ENCODE measurements at regions not wholly inside any gene's neighbourhood (a gene's known extent, or its start where the extent isn't known, plus 50 kb on each side); places are given as distances from the start of the nearest gene placed in this dataset.
"Not testable (repeated sequence)": the region's sequence is repeated elsewhere in the genome, so short reads cannot be mapped to it uniquely, and the experiment has no call there.

DNA sequence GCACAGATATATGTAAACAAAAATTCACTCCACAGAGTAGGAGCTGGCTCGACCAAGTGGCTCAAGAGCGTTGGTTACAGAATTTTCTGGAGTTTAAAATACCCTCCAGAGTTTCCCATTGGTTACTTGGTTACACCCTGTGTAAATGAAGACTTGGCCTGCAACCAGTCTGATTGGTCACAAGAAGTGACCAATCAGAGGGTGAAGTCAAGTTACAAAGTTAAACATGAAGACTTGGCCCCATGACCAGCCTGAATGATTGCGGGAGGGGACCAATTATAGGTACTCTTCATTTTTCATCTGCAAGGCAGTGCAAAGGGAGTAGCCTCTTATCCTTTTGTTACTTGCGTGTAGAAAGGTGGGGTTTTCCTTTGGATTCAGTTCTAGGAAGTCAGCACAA is 121.3 kb upstream of the SALL1 start:
- no peak for DNase-seq (ENCODE audit: low read depth, low spot score)

DNA sequence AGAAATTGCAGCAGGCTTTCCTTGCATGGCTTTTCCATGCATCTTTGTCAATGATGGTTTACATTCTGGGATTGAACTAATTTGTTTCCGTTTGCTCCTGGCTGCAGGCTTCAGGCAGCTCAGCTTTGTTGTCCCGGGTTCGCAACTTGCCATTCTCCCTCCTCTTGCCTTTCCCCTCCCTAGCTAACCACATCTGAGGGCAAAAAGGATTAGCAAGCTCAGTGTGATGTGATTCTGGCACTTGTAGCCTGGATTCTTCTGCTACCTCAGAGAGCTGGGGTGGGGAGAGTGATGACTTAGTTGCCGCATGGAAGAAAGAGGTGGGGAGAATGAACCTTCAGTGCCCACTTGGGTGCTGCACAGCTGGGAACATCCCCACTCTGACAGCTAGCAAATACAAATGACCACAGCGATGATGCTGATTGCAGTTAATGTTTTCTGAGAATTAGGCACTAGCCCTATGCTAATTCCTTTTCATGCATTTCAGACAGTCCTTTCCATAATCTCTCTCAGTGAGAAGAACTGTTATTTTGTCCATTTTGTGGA is 120.2 kb upstream of the SALL1 start:
- no peak for DNase-seq (ENCODE audit: low read depth, low spot score)
- no peak overlapping the region for H3K27ac ChIP-seq

More for the DNA sequence above, 121.3 kb upstream of the SALL1 start:
- H3K27ac ChIP-seq = no peak overlapping the region

DNA sequence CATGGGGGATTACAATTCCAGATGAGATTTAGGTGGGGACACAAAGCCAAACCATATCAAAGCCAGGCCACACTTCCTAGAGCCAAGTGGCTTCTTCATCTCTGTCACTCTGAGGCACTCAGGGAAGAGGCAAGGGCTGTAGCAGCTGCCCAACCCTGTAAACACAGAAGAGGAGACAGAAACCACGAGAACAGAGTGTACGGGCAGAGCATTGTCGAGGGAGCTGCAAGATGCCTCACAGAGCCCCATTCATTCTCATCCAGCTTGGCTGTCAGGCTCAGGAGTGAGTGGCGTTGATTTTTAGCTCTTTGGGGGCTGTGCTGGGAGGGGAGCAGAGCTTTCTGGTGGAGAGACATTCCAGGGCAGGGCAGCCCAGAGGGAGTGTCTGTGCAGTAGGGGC is 117.2 kb upstream of the SALL1 start:
- no peak for DNase-seq (ENCODE audit: low read depth, low spot score)
- no peak overlapping the region for H3K27ac ChIP-seq

DNA sequence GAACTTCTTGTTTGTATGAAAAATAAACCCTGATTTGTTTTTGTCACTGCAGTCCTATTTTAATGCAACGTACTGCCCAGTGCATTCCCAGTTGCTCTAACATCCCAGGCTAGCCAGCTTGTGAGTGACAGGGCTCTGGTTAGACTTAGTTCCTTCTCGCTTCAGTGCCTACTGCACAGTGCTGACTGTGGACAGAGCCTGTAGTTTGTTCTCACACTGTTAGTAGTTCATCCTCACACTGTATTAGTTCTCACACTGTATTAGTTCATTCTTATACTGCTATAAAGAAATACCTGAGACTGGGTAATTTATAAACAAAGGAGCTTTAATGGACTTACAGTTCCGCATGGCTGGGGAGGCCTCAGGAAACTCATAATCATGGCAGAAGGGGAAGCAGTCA is 116.6 kb upstream of the SALL1 start:
- no peak for DNase-seq (ENCODE audit: low read depth, low spot score)
- H3K27ac ChIP-seq = no peak overlapping the region

DNA sequence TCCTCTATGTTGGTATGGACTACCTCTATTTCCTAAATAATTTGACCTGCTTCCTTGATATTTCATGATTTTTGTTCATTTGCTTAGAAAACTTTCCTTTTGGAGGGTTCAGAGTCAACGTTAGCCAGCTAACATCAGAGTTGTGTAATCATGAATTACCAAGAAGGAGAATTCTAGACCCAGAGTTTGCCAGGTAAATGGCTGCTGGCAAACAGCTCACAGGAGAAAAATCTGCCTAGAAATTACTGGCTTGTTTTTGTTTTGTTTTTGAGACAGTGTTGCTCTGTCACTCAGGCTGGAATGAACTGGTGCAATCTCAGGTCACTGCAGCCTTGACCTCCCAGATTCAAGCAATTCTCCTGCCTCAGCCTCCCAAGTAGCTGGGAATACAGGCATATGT is 111.4 kb upstream of the SALL1 start:
- H3K27ac ChIP-seq = no peak overlapping the region
- DNase-seq (ENCODE audit: low read depth, low spot score) = no peak

DNA sequence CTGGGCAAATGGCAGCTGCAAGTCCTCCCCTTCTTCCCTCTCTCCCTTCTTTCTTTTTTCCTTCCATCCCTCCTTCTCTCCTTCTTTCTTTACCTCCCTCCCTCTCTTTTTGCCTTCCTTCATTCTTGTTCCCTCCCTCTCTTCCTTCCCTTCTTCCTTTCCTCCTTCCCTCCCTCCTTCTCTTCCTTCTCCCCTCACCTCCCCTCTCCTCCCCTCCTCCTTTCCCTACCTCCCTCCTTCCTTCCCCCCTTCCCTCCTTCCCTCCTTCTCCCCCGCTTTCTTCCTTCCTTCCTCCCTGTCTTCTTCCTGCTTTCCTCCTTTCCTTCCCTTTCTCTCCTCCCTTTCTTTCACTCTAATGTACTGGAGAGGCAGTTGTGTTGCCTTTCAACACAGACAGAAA is 110.8 kb upstream of the SALL1 start:
- no peak overlapping the region for H3K27ac ChIP-seq
- no peak for DNase-seq (ENCODE audit: low read depth, low spot score)

DNA sequence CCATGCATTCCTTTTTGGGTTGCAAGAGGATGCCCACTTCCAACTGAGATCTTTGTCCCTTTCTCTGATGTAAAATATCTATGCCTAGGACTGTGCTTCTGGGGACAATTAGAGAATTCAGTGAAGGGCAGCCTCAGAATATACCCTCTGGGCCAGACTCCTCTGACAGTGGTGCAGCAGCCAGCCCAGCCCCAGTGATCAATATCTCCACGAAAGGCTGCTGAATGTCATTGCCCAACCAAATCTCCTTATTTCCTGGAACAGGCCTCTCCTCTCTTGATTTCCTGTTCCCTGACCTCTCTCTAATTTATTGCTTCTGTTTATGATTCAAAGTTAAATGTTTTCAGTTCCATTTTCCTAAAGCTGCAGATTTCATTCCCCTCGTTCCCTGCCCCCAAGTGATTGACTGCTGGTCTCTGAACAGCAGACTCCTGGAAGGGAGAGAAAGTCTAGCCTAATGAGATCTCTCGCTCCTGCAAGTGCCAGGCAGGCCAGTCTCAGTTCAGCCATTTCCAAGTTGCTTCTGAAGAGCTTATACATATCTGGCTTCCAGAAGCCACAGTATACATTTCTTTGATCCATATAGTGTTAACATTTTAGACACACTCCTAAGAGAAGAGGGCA is 104.4 kb upstream of the SALL1 start:
- DNase-seq (ENCODE audit: low read depth, low spot score) = no peak
- no peak overlapping the region for H3K27ac ChIP-seq

DNA sequence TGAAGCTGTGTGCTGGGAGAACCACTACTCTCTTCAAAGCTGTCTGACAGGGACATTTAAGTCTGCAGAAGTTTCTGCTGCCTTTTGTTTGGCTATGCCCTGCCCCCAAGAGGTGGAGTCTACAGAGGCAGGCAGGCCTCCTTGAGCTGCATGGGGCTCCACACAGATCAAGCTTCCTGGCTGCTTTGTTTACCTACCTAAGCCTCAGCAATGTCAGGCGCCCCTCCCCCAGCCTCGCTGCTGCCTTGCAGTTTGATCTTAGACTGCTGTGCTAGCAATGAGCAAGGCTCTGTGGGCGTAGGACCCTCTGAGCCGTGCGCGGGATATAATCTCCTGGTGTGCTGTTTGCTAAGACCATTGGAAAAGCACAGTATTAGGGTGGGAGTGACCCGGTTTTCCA is 103.3 kb upstream of the SALL1 start:
- not testable (repeated sequence) for H3K27ac ChIP-seq; DNase-seq (ENCODE audit: low read depth, low spot score)

DNA sequence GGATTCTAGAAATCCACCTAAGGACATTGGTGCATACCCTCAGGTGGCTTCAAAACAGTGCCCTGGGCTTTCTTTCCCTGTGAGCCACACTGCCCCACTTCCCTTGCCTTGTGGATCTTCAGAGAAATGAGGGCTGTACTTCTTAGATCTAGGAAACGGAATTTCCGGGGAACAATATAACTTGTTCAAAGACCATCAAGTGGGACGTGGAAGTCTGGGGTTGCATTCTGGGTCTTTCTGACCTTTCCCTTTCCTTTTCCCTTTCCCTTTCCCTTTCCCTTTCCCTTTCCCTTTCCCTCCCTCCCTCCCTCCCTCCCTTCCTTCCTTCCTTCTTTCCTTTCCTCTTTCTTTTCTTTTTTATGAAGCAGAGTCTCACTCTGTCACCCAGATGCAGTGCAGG is 97.1 kb upstream of the SALL1 start:
- DNase-seq (ENCODE audit: low read depth, low spot score) = no peak
- no peak overlapping the region for H3K27ac ChIP-seq

DNA sequence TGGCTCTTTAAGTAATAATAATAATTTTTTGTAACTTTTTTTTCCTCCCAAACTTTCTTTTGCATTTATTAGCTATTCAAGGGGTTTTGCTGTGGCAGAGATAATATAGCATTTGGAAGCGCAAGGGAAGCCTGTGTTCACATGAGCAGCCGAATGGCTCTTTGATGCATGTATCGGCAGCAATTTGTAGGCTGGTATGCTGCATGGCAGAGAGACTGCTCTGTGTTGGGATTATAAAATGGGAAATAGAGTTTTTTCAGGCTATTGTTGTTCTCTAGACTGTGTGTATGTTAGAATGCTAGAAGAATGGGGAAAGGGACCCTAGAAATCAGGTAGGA is 94.6 kb upstream of the SALL1 start:
- DNase-seq (ENCODE audit: low read depth, low spot score) = no peak
- no peak overlapping the region for H3K27ac ChIP-seq

DNA sequence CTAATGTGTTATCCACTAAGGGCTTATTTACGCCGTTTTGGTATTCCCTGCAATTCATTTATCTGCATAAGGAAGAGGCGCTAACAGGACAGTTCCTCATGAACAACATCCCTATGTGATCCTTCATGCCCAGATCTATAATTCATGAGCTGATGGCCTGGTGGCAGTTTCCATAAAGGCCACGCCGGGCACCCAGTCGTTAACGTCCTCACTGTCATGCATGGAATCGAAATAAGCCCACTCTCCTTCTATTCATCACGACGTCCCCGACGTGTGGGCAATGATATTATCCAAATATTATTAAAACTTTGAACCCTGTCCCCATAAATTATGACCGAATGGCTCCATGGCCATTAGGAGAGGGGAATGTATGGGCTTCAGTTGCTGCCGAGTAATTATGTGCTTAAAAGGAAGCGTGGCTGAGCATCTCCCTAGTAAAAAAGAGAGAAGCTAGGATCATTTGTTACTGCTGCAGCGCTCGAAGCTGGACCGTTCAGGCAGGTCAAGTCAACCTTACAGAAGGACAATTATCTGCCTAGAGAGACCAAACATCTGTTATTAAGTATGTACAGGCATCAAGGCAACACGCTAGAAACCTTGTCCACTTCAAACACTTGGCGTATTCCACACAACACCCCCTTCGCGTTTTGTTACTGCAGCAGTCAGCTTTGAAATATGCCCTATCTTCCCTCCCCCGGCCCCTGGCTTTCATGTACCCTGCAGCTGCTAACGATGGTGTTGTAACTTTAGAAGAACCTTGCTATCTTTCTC is 94.0 kb upstream of the SALL1 start:
- no peak overlapping the region for H3K27ac ChIP-seq
- no peak for DNase-seq (ENCODE audit: low read depth, low spot score)

DNA sequence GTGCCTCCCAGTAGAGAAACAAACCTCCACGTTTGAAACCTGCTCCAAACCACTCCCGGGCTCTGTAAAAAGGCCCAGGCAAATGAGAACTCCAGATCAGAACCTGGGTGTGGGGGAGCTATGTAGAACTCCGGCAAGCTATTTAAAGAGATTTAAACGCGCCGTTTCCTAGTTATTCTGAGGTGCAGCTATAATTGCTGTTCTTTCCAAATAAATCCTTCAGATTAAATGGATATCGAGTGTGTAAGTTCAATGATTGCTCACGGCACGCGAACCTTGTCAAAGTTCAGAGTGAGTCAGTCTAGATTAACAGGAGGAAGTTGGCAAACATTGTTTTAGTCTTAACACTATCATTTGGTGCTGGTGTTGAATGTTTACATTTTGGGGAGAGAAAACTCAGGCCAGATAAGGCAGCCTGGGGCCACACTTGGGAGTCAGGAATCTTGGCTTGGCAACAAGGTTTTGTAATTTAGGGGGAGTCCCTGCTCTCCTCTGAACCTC is 92.9 kb upstream of the SALL1 start:
- no peak for DNase-seq (ENCODE audit: low read depth, low spot score)
- no peak overlapping the region for H3K27ac ChIP-seq

DNA sequence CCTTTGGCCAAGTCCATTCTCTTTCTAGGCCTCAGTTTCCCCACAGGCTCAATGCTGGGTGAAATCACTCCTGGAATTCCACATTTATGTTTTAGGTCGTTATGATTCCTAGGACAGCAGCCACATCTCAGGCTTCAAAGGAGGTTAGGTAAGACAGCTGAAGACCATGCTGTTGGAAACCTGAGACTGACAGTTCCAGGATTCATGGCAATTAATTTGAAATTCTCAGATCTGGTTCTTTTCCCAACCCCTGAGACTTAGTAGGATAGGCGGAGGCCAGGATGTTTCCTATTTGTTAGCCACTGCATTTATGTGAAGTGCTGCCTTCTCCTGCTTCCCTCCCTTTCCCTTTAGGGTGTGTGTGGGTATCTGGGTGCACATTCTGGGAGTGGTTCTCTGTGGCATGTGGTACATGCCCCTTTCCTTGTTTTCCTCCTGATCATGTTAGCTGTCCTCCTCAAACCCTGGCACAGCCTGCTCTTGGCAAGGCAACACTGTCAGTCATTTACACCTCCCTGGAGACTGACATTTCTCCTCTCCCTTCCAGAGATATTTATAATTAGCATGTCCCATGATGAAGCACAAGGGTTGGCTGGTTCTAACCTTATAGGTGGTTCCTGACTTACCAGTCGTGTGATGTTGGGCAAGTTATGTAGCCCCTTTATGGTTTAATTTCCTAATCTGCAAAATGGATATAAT is 91.4 kb upstream of the SALL1 start:
- H3K27ac ChIP-seq = no peak overlapping the region
- DNase-seq (ENCODE audit: low read depth, low spot score) = no peak

DNA sequence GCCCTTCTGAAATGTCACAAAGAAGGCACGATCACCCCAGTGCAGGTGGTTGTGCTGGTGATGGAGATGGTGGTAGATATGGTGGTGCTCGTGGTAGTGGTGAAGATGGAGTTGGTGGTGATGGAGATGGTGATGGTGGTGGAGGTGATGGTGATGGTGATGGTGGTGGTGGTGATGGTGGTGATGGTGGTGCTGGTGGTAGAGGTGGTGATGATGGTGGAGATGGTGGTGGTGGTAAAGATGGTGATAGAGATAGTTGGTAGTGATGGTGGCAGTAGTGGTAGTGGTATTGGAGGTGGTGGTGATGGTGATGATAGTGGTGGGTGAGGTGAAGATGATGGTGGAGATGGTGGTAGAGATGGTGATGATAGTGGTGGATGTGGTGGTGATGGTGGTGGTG is 88.1 kb upstream of the SALL1 start:
- no peak for DNase-seq (ENCODE audit: low read depth, low spot score)
- H3K27ac ChIP-seq = no peak overlapping the region

DNA sequence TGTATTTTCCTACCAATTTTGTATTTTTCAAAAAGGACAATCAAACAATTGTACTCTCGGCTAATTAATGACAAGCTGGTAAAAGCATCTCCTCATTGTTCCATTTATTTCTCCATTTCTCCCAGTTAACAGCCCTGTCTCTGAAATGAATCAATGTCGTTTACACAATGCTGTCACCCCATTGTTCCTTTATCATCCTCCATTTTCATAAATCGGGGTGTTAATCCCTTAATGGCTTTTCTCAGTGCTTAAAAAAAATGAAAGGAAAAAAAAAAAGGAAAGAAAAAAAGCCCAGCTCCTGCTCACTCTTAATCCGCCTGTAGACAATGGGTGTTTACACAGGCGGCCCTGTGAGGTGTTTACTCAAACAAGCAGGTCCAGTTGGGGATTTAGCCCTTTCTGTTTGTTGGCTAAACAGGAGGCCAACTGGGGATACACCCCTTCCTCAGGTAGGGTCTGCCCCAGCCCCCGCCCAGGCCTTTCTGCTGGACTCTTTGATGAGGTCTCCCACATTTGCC is 86.8 kb upstream of the SALL1 start:
- DNase-seq (ENCODE audit: low read depth, low spot score) = no peak
- H3K27ac ChIP-seq = no peak overlapping the region

DNA sequence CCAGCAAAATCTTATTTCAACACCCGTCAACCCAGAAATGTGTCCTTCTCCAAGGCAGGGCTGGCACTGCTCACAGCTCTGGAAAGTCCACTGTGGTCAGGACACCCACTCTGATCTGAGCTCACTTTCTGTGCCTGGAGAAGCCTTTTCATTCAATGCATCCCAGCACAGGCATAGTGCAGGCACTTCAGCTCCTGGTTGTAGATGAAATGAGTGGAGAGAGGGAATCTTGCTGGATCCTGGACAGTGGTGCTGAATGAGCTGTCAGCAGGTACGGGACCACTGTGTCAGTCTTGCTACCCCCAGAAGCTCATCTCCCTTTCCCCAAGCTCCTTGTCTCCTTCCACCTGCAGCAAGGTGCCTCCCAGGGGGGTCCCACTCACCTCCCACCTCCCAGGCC is 86.1 kb upstream of the SALL1 start:
- DNase-seq (ENCODE audit: low read depth, low spot score) = no peak
- no peak overlapping the region for H3K27ac ChIP-seq

DNA sequence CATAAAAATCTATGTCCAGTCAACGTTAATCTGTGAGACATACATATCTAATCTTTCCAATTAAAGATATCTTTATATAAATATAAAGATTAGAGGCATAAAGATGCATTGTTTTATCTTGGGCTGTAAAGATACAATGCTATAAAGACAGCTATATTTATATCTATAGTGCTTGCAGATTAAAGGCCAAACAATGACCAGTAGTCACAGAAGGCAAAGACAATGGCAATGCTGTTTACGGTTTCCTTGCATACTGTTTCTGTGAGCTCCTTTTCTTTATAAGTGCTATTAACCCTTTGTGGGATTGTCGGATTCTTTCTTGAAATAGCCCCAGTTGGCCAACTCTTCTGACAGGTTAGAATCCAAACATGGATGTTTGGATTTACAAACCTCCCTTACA is 85.5 kb upstream of the SALL1 start:
- no peak overlapping the region for H3K27ac ChIP-seq
- no peak for DNase-seq (ENCODE audit: low read depth, low spot score)

DNA sequence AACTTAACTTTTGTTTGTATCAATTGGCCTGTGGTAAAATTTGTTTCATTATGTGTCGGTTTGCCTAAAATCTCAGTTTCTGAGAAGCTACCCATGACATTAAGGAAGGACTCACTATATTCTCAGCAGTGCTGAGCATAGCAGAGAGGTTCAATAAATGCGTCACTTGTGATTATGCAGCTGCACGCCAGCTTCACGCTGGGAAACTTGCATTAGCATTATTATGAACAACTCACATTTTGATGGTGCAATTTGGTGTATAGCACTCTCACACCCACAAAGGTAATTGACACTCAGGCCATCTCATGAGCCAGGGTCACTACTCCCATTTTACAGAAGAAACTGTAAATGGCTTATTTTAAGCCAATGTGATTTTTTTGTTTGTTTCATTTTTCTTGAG is 80.6 kb upstream of the SALL1 start:
- DNase-seq (ENCODE audit: low read depth, low spot score) = no peak
- no peak overlapping the region for H3K27ac ChIP-seq

DNA sequence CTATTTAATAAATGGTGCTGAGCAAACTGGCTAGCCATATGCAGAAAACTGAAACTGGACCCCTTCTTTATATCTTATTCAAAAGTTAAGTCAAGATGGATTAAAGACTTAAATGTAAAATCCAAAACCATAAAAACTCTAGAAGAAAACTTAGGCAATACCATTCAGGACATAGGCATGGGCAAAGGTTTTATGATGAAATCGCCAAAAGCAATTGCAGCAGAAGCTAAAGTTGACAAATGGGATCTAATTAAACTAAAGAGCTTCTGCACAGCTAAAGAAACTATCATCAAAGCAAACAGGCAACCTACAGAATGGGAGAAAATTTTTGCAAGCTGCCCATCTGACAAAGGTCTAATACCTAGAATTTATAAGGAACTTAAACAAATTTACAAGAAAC is 79.0 kb upstream of the SALL1 start:
- DNase-seq (ENCODE audit: low read depth, low spot score); H3K27ac ChIP-seq: not testable (repeated sequence)

DNA sequence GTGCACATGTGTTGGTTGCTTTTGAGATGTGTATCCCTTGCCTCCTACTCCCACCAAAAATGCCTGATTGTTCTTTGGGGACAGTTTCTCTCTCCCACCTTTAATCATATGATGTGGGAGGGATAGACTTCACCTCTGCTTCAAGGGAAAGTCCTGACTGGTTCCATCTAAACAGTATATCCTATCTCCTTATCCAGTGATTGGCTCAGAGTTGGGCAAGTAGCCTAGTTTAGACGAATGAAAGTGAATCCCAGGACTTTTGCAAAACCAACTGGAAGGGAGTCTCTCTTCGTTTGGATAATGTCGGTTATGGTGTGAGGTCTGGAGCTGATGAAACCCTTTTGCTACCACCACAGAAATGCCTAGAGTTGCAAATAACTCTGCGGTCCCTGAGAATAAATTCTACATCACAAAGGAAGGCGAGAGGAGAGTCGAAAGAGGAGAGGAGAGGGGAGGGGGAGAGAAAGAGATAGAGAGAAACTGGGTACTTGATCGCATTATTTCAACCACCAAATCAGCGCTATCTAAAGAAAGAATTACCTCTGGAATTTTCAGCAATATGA is 77.1 kb upstream of the SALL1 start:
- no peak for DNase-seq (ENCODE audit: low read depth, low spot score)

DNA sequence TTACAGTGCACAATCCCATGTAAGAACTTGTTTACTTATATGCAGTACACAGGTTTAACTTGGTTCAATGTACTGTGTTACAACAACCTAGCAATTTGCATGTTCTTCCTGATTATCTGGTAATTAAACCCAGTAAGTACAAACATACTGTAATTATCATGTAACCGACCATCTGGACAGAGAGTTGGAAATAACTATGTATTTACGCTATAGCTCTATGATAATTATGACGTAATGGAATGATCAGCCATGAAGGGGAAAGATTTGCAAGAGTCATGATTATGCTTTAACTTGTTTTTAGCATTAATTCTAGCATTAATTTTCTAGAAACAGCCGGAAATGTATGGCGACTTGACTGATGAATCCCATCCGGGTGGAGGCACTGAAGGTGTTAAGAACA is 74.8 kb upstream of the SALL1 start:
- DNase-seq (ENCODE audit: low read depth, low spot score) = no peak
- no peak overlapping the region for H3K27ac ChIP-seq

More for the DNA sequence above, 77.1 kb upstream of the SALL1 start:
- no peak overlapping the region for H3K27ac ChIP-seq

All from epithelial cell of prostate (primary cell).